Hepatic stellate cell (primary cell): ENCODE measurements at regions not wholly inside any gene's neighbourhood (a gene's known extent, or its start where the extent isn't known, plus 50 kb on each side); places are given as distances from the start of the nearest gene placed in this dataset.
A peak's percentile ranks its signal among the peaks of the same experiment; 100 is the strongest.
"Not testable (repeated sequence)": the region's sequence is repeated elsewhere in the genome, so short reads cannot be mapped to it uniquely, and the experiment has no call there.

Experiments used
- DNase-seq: peaks from one replicate; pipeline ENCODE4 v3.0.0; 2011; ENCODE audit warnings: low spot score

GRCh38 chr5:138702166-138703077, 50.8 kb upstream of the CTNNA1 start:
- no peak for DNase-seq

- no peak for DNase-seq
Observed at GRCh38 chr5:138701678-138702077, 51.5 kb upstream of the CTNNA1 start.

- no peak for DNase-seq
Observed at GRCh38 chr5:138700581-138701362, 52.5 kb upstream of the CTNNA1 start.

- no peak for DNase-seq
Observed at GRCh38 chr5:138699482-138699881, 53.7 kb upstream of the CTNNA1 start.

GRCh38 chr5:138698713-138699112, 54.5 kb upstream of the CTNNA1 start:
- no peak for DNase-seq

- no peak for DNase-seq
Observed at GRCh38 chr5:138697720-138698360, 55.4 kb upstream of the CTNNA1 start.

GRCh38 chr5:138696501-138696900, 56.7 kb upstream of the CTNNA1 start:
- DNase-seq = peak; percentile 75

- DNase-seq = no peak
Observed at GRCh38 chr5:138695781-138696180, 57.4 kb upstream of the CTNNA1 start.

GRCh38 chr5:138694146-138694545, 59.1 kb upstream of the CTNNA1 start:
- no peak for DNase-seq

GRCh38 chr5:138692370-138692769, 60.9 kb upstream of the CTNNA1 start:
- DNase-seq = no peak

GRCh38 chr5:138686668-138687067, 66.6 kb upstream of the CTNNA1 start:
- DNase-seq = no peak

GRCh38 chr5:138685193-138685745, 68.0 kb upstream of the CTNNA1 start:
- DNase-seq = no peak

GRCh38 chr5:138682462-138682861, 70.8 kb upstream of the CTNNA1 start:
- not testable (repeated sequence) for DNase-seq

GRCh38 chr5:138678826-138679225, 74.4 kb upstream of the CTNNA1 start:
- DNase-seq = not testable (repeated sequence)

- DNase-seq = no peak
Observed at GRCh38 chr5:138677782-138678181, 75.4 kb upstream of the CTNNA1 start.

GRCh38 chr5:138676556-138677193, 76.5 kb upstream of the CTNNA1 start:
- DNase-seq = no peak

GRCh38 chr5:138676002-138676401, 77.2 kb upstream of the CTNNA1 start:
- no peak for DNase-seq

- no peak for DNase-seq
Observed at GRCh38 chr5:138668451-138669380, 84.5 kb upstream of the CTNNA1 start.

- DNase-seq = not testable (repeated sequence)
Observed at GRCh38 chr5:138667782-138668331, 85.4 kb upstream of the CTNNA1 start.

- DNase-seq = no peak
Observed at GRCh38 chr5:138666226-138666742, 86.9 kb upstream of the CTNNA1 start.
